K562 (cell line): ENCODE measurements at regions not wholly inside any gene's neighbourhood (a gene's known extent, or its start where the extent isn't known, plus 50 kb on each side); places are given as distances from the start of the nearest gene placed in this dataset.

Experiments
- ATAC-seq: fragments of 200-7000 bp; cut with Tn5 transposase; 3 replicates; pipeline ENCODE4 v1.9.1; 2020; ENCODE audit warnings: moderate library complexity
- BruUV-seq: library from RNA; stranded (reverse); fragments of 400-500 nt; replicated peaks from 2 replicates; lab custom pipeline; 2021; lab: Mats Ljungman, UMichigan
- CTCF ChIA-PET: fragments of 300-600 bp; formaldehyde crosslinking; extraction: SDS; loops from one replicate; lab custom pipeline; 2021; ENCODE audit warnings: low intra/inter-chr PET ratio; lab: Yijun Ruan, JAX
- POLR2A ChIA-PET: fragments of 300-600, 350-650 bp; sonication (Branson Sonifier 250); formaldehyde crosslinking; extraction: SDS; loops from one replicate; lab custom pipeline; 2021; ENCODE audit warnings: antibody characterized with exemption, inconsistent platforms; lab: Yijun Ruan, JAX
- DNase-seq, 4 experiments: peaks; one replicate each; pipeline versions ENCODE4 v3.0.0 to v3.0.0-alpha.2; 2011 to 2018; ENCODE audit warnings: low spot score in 3 of 4, mixed read lengths in 3 of 4; ENCODE audit errors: extremely low read depth in 1 of 4
- FAIRE-seq: peaks from 2 replicates; lab custom pipeline; 2011; peaks lifted over from hg19 to GRCh38; lab: Jason Lieb, UNC
- H2AFZ ChIP-seq: 2 replicates; pipeline ENCODE4 v1.6.0; 2011; ENCODE audit warnings: low read depth, low read length, control low read depth, inconsistent platforms
- H3K27ac ChIP-seq: fragments of 200-600 bp; 3 replicates; pipeline ENCODE4 v1.8.0; 2011; ENCODE audit warnings: low read depth, mild to moderate bottlenecking, control low read depth, inconsistent platforms, low read length, moderate library complexity, mixed read lengths; ENCODE audit errors: extremely low read depth
- H3K27me3 ChIP-seq, 2 experiments: fragments of 300-600 bp in 1 of 2; 2 replicates in 1 of 2; 3 replicates in 1 of 2; pipeline versions ENCODE4 v1.6.0 to v1.8.0; 2011; ENCODE audit warnings: inconsistent platforms in 2 of 2, low read length in 2 of 2, mild to moderate bottlenecking in 1 of 2, mixed read lengths in 1 of 2, moderate library complexity in 1 of 2; ENCODE audit not compliant: control insufficient read depth in 2 of 2, insufficient read depth in 2 of 2
- H3K36me3 ChIP-seq: fragments of 300-600 bp; 3 replicates; pipeline ENCODE4 v1.8.0; 2011; ENCODE audit warnings: mild to moderate bottlenecking, low read length, inconsistent platforms; ENCODE audit not compliant: control insufficient read depth, insufficient read depth
- H3K4me1 ChIP-seq, 2 experiments: fragments of 200-600 bp in 1 of 2; replicated peaks in 1 of 2; 2 replicates in 1 of 2; 3 replicates in 1 of 2; pipeline versions ENCODE4 v1.5.1 to v1.8.0; 2011; ENCODE audit warnings: inconsistent platforms in 2 of 2, low read length in 2 of 2, mild to moderate bottlenecking in 1 of 2, mixed read lengths in 1 of 2, moderate library complexity in 1 of 2; ENCODE audit not compliant: control insufficient read depth in 2 of 2, insufficient read depth in 2 of 2
- H3K4me2 ChIP-seq: 2 replicates; pipeline ENCODE4 v1.6.1; 2011; ENCODE audit warnings: low read length, control low read depth, inconsistent platforms, mixed read lengths; ENCODE audit not compliant: insufficient read depth
- H3K4me3 ChIP-seq: fragments of 200-600 bp; sonication (generic), shearing (Covaris generic); 2 replicates; pipeline ENCODE4 v1.5.1; 2016; ENCODE audit warnings: control low read depth, inconsistent platforms
- H3K79me2 ChIP-seq: fragments of 200-600 bp; 3 replicates; pipeline ENCODE4 v1.8.0; 2011; ENCODE audit warnings: low read length, inconsistent platforms; ENCODE audit not compliant: control insufficient read depth, insufficient read depth
- H3K9ac ChIP-seq, 2 experiments: 2 replicates each; pipeline versions ENCODE4 v1.6.0 to v1.6.1; 2011; ENCODE audit warnings: low read depth in 2 of 2, low read length in 2 of 2, control low read depth in 1 of 2, inconsistent platforms in 1 of 2, mild to moderate bottlenecking in 1 of 2, mixed read lengths in 1 of 2; ENCODE audit not compliant: insufficient read depth in 1 of 2
- H3K9me1 ChIP-seq: one replicate; pipeline ENCODE4 v1.6.0; 2011; ENCODE audit warnings: inconsistent platforms, mild to moderate bottlenecking, low read length, moderate library complexity; ENCODE audit not compliant: control insufficient read depth, insufficient read depth
- H3K9me3 ChIP-seq: replicated peaks from 2 replicates; pipeline ENCODE4 v1.5.1; 2011; ENCODE audit warnings: low read depth, low read length, inconsistent platforms; ENCODE audit not compliant: control insufficient read depth, insufficient read depth
- H4K20me1 ChIP-seq: replicated peaks from 2 replicates; pipeline ENCODE4 v1.6.1; 2011; ENCODE audit warnings: low read length, inconsistent platforms, mixed read lengths; ENCODE audit not compliant: control insufficient read depth, insufficient read depth
- ARID2 ChIP-seq: fragments of 450-650 bp; IDR thresholded peaks from 2 replicates; pipeline ENCODE4 v1.6.1; 2017; ENCODE audit warnings: antibody characterized with exemption, mild to moderate bottlenecking
- GTF2B ChIP-seq: IDR thresholded peaks from 2 replicates; pipeline ENCODE4 v1.6.1; 2011; ENCODE audit not compliant: insufficient read length; ENCODE audit errors: extremely low read depth
- ILF3 ChIP-seq: fragments of 450-650 bp; IDR thresholded peaks from 2 replicates; pipeline ENCODE4 v1.6.1; 2018; ENCODE audit warnings: antibody characterized with exemption, mild to moderate bottlenecking, moderate library complexity, borderline replicate concordance
- JUND ChIP-seq, 2 experiments: IDR thresholded peaks; 2 replicates in 1 of 2; 3 replicates in 1 of 2; pipeline ENCODE4 v1.6.1; 2011; ENCODE audit warnings: borderline replicate concordance in 2 of 2, low read depth in 2 of 2, low read length in 2 of 2, improper control_type of control experiment in 1 of 2, missing biosample characterization in 1 of 2, missing genetic modification characterization in 1 of 2, missing genetic modification reagents in 1 of 2
- NFE2 ChIP-seq: IDR thresholded peaks from 2 replicates; pipeline ENCODE4 v1.6.1; 2014; ENCODE audit warnings: antibody characterized with exemption, low read depth
- PBX2 ChIP-seq, 2 experiments: IDR thresholded peaks in 1 of 2; conservative IDR thresholded peaks in 1 of 2; 2 replicates each; pipeline ENCODE4 v1.6.1; 2016; ENCODE audit warnings: low read depth in 2 of 2, mild to moderate bottlenecking in 1 of 2, missing compliant biosample characterization in 1 of 2, missing genetic modification characterization in 1 of 2, moderate library complexity in 1 of 2
- POLR3A ChIP-seq: IDR thresholded peaks from 2 replicates; pipeline ENCODE4 v1.6.1; 2011; ENCODE audit warnings: borderline replicate concordance, mild to moderate bottlenecking, moderate library complexity; ENCODE audit not compliant: insufficient read length, insufficient read depth; ENCODE audit errors: extremely low read depth
- RNF2 ChIP-seq: sonication (generic); IDR thresholded peaks from 2 replicates; pipeline ENCODE4 v1.6.1; 2016
- SUPT5H ChIP-seq: fragments of 450-650 bp; IDR thresholded peaks from 2 replicates; pipeline ENCODE4 v1.6.1; 2016
- TCF7L2 ChIP-seq: fragments of 150-350 bp; IDR thresholded peaks from 2 replicates; pipeline ENCODE4 v1.6.1; 2016; ENCODE audit warnings: low read depth, mild to moderate bottlenecking, low read length, moderate library complexity
- USF2 ChIP-seq: sonication (generic); formaldehyde crosslinking; IDR thresholded peaks from 2 replicates; pipeline ENCODE4 v1.5.0; 2020; ENCODE audit warnings: missing genetic modification reagents
- ZC3H8 ChIP-seq: fragments of 450-650 bp; IDR thresholded peaks from 2 replicates; pipeline ENCODE4 v1.6.1; 2017
- ZNF184 ChIP-seq: sonication (generic); formaldehyde crosslinking; IDR thresholded peaks from 2 replicates; pipeline ENCODE4 v1.5.0; 2020; ENCODE audit warnings: missing genetic modification reagents
- WGBS: fragments of 100-300 bp; shearing (Covaris generic); methylation state at CpG from one replicate; pipeline ENCODE4 v1.1.6; 2016; ENCODE audit warnings: low coverage, mixed read lengths; ENCODE audit not compliant: insufficient coverage; ENCODE audit errors: missing lambda C conversion rate; 5-methylcytosine and 5-hydroxymethylcytosine counted together
- in situ Hi-C: fragments of 300-500 bp; cut with MboI; formaldehyde crosslinking; loops from 4 replicates; pipeline ENCODE4 v1.15.0; 2018; ENCODE audit warnings: inconsistent platforms, mixed read lengths
- intact Hi-C: fragments of 100-400 bp; cut with micrococcal nuclease; formaldehyde crosslinking; loops from 2 replicates; pipeline ENCODE4 v1.14.2; 2022

DNA sequence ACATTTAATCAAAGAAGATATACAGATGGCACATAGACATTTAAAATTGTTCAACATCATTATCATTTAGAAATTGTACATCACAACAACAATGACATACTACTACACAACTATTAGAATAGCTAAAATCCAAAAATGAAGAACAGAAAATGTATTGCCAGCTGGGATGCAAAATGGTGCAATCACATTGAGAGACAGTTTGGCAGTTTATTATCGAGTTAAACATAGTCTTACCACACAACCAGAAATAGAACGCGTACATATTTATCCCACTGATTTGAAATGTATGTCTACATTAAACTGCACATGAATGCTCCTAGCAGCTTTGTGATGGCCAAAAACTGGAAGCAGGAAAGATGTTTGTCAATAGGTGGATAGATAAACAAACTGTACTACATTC, 791.5 kb upstream of the MGAT4C start:
- Histone ChIP-seq H3K9me1 (no peaks in the 10 kb centered on the region), H3K36me3 (no peaks in the 10 kb centered on the region), H3K4me2 (no peak overlapping the region), H3K79me2 (no peaks in the 10 kb centered on the region), H3K27me3 (no peaks in the 10 kb centered on the region), H4K20me1 (no peaks in the 10 kb centered on the region), H3K4me1 (no peaks in the 10 kb centered on the region), H3K9ac (no peak overlapping the region), H3K9me3 (no peaks in the 10 kb centered on the region), H3K27ac (no peak overlapping the region), H2AFZ (no peak overlapping the region), H3K4me3 (no peak overlapping the region)
- TF ChIP-seq ILF3 = no peak
- TF ChIP-seq NFE2 = no peak
- no peak for TF ChIP-seq ARID2
- ATAC-seq (no peak), DNase-seq (no peak), FAIRE-seq (no peak)
- in situ Hi-C loops (no loop called here), intact Hi-C loops (no loop called here)
- ChIA-PET POLR2A (interaction anchor here (0.6 kb wide), 1 partner anchor 15 kb away, joined by 3 read pairs; no protein-coding TSS in a partner anchor), CTCF (no interaction called here)
- BruUV-seq = no TSS peak
- 26% methylated on average over 3 of the region's 3 CpGs for WGBS

DNA sequence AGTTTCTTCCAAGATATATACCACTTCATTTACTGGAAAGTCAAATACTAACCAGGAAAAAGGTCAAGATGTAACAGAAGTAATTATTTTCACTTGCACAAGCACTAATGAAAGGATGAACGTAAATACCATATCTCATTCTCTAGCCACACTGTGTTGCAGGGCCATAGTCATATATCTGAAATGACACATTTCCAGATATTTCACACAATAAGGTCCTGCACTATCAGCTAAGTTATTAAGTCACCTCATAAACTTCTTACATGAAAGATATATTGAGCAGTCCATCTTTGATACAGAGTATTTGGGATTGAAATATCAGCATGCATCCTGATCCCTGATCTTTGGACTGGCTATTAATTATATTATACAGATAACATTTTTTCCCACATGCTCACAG, 783.3 kb upstream of the MGAT4C start:
- Histone ChIP-seq H3K9me3 (0 out of 2 replicates have a peak, but pooled peaks cover 1% of the 10 kb centered on the region), H3K27ac (no peak overlapping the region), H3K79me2 (no peaks in the 10 kb centered on the region), H2AFZ (no peak overlapping the region), H3K4me2 (no peak overlapping the region), H4K20me1 (no peaks in the 10 kb centered on the region), H3K36me3 (no peaks in the 10 kb centered on the region), H3K9ac (no peak overlapping the region), H3K4me1 (no peaks in the 10 kb centered on the region), H3K27me3 (no peaks in the 10 kb centered on the region), H3K4me3 (no peak overlapping the region), H3K9me1 (no peaks in the 10 kb centered on the region)
- ATAC-seq = no peak
- 0% methylated on average over 1 of the region's 1 CpG for WGBS
- ChIA-PET POLR2A (no interaction called here), CTCF (no interaction called here)
- no peak for DNase-seq
- in situ Hi-C loops = no loop called here
- no peak for FAIRE-seq
- intact Hi-C loops = no loop called here
- no TSS peak for BruUV-seq
- TF ChIP-seq GTF2B (no peak), POLR3A (no peak), ZNF184 (CRISPR knock-in tag) (no peak), TCF7L2 (no peak), JUND (IDR thresholded peaks at IDR 0.05; ENCODE audit: borderline replicate concordance, low read depth, low read length) (no peak), JUND (tag; IDR thresholded peaks at IDR 0.05; ENCODE audit: borderline replicate concordance, low read depth, low read length) (no peak), PBX2 (CRISPR knock-in tag; IDR thresholded peaks at IDR 0.05; ENCODE audit: low read depth) (no peak), PBX2 (tag; conservative IDR thresholded peaks at IDR 0.05; ENCODE audit: low read depth) (no peak), SUPT5H (no peak), USF2 (CRISPR knock-in tag) (no peak), RNF2 (no peak), ZC3H8 (no peak)
